HG02938 (cell line): ENCODE measurements at regions not wholly inside any gene's neighbourhood (a gene's known extent, or its start where the extent isn't known, plus 50 kb on each side); places are given as distances from the start of the nearest gene placed in this dataset.

Source experiments
- ATAC-seq: cut with Tn5 transposase; IDR thresholded peaks from one replicate; pipeline ENCODE4 v1.9.1; 2021; ENCODE audit warnings: mild to moderate bottlenecking, moderate library complexity; ENCODE audit not compliant: unreplicated experiment

DNA sequence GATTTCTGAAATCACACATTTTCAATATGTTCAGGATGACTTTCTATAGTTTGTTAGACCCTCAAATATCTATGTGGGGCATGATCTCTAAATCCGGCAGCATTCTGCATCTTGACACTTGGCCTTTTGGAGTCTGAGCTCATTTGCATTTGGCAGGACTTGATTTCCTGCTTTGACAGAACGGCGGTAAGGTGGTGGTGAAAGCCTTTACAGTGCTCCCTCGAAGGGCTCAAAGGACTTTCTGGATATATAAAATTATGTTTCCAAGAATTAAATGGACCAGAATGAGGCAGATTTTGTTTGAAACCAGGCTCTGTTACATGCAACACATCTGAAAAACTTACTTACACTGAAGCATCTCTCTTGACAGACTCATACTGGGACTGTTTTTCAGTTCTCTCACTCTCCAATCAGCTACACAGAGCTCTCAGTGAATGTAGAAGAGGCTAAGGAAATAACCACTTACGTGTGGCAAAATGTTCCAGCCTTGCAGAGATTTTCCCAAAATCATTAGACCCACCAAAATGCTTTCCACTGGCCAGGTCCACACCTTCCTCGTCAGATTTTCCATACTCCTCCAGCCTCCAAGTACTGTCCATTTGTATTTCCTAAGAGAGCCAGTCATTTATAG, 207.2 kb downstream of the SPRY2 start:
- ATAC-seq = no peak

DNA sequence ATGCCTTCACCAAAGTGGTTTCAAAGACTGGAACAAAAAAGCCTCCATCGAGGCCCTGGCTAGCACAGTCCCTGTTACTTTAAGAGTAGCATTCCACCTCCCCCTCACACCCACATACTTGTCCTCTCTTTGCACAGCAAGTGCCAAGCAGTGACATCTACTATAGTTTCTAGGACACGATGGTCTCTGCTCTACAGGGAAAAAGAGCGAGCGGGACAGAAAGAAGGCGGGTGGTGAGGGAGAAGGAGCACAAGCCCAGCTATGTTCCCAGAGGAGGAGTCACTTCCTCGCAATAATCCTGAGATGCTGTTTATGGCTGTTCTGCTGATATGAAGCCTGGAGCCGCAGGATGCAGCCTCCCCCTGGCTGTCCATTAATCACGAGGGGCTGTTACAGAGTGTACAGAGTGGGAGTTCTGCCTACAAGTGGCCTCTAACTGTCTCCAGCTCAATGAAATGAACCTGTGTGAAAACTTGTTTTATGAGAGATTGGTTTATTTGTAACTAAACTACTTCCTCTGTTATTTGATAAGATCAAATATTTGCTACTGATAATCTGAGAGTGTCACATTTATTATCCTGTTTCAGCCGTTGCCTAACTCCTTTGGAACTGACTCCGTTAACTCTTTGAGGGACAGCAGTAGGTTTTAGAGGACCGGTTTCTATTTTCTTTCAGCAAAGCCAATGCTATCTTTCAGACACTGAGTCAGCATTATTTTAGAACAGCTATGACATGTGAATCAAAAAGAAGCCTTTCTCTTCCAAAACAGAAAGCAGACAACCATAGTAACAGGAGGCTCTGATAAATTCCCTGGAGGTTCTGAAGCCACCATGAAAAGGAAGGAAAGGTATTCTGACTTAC, 208.0 kb downstream of the SPRY2 start:
- ATAC-seq = no peak

DNA sequence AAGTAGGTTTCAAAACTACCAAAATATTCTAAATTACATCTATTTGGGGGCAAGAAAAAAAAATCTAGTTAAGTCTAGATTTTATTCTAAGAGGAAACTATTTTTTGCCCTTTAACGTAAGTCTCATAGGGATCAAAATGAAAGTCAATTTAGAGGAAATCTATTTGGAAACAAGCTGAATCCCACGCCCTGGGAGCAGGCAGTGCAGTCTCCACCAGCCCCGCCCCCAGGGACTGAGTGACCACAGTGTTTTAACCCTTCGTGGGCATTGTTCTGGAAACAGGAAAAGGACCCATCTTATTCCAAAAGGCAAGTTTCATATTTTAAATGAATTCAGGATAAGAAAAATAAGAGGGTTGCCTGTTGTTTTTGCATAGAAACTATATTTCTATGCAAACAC, 209.7 kb downstream of the SPRY2 start:
- no peak for ATAC-seq

DNA sequence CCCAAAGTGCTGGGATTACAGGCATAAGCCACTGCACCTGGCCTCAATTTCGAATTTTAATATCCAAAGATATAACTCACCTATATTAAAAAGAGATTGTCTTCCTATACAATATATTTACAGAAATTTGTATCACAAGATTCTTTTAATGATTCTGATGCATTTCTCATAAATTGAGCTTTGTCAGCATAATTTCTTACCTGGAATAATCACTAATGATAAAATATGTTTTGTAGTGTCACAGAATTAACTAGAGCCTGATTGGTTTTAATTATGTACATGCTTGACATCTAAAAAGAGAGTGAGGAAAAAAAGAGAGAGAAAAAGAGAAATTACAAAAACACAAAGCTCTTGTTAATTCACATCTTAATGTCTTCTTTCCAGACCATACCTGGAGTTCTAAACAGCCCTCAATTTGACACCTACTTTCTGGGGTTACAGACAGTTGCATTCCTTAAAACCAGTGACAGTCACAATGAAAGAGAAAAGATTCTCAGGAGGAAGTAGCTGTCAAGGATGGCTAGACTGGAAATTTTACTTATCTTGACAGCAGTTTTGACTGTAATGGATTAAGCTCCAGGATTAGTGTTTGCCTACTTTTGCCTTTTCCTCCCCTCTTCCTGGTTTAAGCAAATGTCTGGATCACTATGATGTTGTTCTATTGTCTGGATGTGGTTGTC, 214.4 kb downstream of the SPRY2 start:
- no peak for ATAC-seq

DNA sequence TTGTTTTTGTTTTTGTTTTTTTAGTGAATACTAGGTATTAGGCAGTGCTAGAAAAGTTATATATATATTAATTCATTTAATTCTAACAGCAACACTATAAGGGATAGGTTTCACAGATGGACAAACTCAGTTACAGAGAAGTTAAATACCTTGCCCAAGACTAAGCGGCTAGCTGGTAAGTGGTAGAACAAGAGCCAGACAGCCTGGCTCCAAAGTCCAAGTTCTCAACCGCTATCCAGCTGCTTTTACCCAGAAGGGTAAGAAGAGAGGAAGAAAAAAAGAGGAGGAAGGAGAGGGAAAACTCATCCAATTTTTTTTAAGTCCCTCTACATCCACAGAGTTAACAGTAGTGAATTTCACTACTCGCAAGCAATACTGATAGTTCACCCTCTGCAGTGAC, 217.0 kb downstream of the SPRY2 start:
- no peak for ATAC-seq

DNA sequence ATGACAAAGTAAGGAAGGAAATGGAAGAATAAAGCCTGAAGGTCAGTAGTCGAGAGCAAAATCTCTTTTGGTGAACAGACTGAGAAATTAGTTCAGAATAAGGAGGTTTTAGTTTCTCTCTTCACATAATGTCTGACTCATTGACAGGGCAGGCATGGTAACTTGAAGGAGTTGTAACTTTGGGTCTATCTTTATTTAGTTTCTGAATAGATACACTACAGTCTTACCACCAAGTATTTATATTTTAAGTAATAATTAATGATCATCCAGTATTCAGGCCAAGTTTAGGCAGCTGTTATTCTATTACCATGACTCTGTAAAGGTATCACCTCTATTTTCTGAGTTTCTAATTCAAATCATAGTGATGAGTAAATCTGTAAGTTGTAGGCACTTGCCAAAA, 219.9 kb downstream of the SPRY2 start:
- ATAC-seq = peak; percentile 57

DNA sequence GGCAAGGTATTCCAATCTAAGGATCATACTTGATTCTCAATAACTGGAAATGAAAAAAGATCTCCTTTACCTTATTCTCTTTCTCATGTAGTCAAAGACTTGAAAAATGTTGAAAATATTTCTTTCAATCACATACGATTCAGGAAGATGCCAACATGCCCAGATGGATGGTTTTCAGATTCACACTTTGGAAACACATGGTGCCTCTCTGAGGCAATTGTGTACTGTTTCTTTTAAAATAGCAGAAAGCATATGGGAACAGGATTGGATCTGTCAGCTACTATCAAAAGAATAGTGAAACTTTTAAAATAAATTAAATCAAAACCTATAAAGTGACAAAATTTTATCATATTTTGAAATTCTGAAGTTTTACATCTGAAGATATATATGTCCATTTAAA, 222.4 kb downstream of the SPRY2 start:
- no peak for ATAC-seq

DNA sequence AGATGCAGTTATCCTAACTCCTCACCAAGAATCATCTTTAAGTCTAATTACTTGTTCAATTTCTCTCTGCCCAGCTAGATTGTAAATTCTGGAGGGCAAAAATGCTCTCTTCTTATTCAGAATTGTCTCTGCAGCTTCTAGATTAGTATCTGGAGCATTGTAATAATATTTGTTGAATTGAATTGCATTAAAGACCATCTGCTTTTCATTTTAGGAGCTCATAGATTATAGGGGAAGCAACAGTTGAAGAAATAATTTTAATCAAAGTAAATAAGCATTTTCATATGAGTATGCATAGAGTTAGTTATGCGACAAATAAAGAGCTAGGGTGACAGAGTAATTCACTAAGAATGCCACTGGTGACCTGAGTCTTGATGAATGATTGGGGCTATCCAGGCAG, 222.8 kb downstream of the SPRY2 start:
- ATAC-seq = no peak

DNA sequence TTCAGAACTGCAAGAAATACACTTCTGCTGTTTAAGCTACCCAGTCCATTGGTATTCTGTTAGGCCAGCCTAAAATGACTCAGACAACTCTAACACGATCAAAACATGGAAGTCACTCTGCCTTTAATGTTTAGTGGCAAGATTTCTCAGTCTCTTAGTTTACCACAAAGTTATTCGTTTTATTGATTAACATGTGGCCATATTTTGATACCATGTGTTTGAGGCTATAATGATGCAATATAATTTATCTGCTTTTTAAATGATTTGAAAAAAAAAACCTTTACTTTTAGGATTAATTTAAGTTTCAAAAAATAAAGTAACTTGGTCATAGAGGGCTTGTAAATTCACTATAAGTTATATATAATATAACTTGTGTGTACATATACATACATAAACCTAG, 223.4 kb downstream of the SPRY2 start:
- no peak for ATAC-seq

DNA sequence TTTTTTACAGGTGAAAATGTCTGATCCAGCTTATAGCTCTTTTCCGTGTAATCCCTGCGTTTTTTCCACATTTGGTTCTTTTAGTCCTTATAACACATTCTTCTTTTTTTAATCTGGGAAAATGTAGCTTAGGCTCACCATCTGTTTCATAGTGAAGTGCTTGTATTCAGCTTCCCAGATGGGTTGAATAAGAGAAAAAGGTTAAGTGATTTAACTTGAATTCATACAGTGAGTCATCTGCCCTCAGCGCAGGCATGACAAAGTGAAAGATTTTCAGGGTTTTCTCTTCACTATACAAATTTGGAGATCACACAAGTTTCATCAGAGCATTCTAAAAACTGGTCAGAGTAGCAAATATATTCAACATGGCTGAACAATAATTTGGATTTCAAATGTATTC, 224.8 kb downstream of the SPRY2 start:
- no peak for ATAC-seq

DNA sequence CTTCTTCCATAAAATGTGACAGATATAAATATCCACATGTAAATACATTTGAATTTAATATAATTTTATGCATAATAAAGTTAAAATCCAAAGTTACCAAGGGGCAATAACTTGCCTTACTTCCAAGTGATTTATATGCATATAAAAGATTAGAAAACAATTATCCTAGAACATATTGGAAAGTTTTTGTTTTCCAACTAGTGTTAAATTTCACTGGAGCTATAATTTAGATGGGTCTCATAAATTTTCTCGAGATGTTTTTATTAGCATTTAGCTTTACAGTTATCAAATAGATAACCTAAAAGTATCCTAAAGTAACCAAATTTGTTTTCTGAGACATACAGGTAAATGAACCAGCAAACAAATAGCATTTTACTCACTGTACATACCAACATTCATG, 225.3 kb downstream of the SPRY2 start:
- no peak for ATAC-seq

DNA sequence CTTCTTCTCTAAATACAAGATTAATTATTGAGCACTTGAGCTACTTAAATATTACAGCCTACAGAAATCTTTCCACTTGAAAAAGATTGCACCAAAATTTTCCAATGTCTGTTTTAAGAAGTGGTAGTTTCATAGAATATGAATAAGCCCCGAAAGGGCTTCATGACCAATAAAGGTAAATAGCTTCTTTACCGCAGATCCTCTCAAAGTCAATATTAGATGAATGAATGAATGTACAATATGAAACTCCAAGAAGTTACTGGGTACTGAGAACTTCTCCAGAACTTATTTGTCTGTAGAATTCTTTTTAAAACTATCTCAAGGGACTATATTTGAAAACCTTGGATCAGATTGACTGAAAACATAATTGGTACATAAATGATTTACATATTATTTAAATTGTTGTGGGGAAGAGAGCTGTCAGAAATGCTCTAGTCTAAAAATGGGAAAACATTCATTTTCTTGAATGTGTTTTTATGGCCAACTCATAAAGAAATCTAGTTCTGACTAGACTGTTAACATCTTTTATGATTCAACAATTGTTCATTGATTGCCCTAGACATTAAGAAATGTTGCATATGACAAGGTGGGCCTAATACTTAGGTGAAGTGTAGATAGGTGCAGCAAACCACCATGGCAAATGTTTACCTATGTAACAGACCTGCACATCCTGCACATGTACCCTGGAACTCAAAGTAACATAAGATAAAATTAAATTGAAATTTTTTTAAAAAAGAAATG, 227.0 kb downstream of the SPRY2 start:
- no peak for ATAC-seq

DNA sequence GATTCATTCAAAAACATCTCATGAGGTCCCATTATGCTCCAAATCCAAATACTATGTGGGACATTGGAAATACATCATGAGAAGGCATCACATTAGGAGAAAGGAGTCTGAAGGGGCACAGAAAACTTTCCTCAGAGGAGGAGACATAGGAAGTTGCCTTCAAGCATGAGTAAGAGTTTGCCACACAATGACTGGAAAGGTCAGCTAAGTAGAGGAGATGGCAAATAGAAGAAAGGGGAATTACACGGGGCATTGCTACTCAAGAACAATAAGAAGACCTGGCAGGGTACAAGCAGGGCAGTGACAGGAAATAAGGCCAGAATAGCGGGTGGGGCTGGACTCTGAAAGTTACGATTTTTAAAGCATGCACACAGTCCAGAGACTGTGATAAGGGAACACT, 231.6 kb downstream of the SPRY2 start:
- no peak for ATAC-seq

DNA sequence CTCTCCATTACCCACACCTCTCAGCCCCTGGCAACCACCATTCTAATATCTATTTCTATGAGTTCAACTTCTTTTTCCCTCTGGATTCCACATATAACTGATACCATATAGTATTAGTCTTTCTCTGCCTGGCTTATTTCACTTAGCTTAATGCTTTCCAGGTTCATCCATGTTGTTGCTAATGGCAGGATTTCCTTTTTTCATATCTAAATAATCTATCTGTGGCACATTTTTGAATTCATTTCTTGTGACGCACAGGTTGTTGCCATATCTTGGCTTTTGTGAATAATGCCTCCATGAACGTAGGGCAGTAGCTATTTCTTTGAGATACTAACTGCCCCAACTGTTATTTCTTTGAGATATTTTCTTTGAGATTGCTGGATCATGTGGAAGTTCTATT, 235.6 kb downstream of the SPRY2 start:
- no peak for ATAC-seq

DNA sequence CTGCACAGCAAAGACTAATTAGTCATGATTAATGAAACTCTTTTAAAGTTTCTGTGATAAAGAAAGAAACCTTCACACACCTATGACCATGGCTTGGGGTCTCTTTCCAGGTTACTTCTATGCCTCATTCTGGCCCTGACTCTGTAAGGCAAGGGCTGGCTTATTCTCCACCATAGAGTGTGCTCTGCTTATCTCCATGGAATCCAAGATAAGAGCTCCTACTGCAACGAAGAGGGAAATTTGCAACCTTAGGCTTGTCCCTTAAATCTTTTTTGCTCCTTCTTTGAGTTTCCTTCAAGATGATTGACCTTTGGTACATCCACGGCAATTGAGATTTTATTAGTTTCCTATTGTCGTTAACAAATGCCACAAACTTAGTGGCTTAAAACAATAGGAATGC, 239.9 kb downstream of the SPRY2 start:
- no peak for ATAC-seq

DNA sequence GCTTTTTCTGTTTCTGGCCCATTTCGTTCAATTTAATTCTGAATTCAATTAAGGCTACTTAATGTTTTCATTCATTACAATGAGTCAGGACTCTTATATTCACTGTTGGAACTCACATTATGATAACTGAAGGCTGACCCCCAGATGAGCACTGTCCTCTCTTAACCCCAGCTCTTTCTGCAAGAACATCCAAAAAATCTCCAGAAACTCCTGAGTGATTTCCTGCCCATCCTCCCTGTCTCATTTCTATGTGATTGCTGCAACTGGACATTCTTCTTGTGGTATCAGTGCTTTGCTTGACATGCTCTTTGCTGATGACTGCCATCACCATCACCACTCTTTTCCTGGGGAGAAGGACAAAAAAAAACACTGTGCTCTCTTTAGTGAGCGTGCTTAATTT, 240.3 kb downstream of the SPRY2 start:
- ATAC-seq = no peak

DNA sequence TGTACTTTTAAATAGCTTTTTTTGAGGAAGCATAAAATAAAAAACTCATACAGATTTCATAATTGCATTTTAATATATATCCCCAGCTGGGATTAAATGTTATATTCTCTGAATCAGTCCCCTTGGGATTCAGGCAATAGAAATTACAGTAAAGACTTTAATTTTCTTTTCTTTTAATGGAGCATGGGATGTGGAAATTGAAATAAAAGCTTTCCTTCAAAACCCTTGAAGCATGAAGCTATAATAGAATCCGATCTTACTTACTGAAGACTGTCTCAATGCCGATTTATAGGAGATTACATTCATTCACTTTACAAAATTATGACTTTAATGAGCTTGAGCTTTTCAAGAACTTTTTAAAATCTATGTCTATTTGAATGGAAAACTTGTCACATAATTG, 243.4 kb downstream of the SPRY2 start:
- ATAC-seq = no peak

DNA sequence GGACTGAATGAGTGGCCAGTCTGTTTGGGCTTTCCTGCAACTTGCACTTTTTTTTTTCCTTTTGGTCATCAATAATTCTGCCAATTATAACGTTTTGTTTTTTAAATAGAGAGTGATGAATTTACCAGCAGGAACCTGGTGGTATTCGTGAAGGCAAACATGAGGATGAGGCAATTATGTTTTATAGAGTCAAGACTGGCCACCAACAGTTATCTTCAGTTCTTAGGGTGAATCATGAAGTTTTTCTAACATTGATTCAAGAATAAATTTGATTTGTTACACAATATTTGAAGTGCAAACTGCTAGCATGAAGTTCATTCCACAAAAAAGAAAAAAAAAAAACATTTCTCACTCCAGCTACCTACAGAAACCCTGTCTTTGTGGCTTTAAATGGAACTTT, 244.5 kb downstream of the SPRY2 start:
- ATAC-seq = no peak

DNA sequence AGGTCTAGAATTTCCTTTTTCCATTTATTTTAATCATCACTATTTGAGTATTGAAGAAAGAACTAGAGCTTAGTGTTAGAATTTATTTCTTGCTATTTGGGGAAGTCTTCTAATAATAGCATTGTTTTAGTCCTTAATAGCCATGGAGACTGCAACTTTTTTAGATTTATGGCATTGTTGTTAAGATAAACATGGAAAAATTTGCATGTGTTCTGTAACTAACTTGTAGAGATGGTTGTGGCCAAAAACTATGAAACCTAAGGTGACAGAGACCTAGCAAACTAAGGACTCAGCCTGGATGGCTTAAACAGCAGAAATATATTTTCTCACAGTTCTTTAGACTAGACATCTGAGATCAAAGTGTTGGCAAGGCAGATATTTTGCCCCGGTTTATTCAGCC, 246.4 kb downstream of the SPRY2 start:
- no peak for ATAC-seq

DNA sequence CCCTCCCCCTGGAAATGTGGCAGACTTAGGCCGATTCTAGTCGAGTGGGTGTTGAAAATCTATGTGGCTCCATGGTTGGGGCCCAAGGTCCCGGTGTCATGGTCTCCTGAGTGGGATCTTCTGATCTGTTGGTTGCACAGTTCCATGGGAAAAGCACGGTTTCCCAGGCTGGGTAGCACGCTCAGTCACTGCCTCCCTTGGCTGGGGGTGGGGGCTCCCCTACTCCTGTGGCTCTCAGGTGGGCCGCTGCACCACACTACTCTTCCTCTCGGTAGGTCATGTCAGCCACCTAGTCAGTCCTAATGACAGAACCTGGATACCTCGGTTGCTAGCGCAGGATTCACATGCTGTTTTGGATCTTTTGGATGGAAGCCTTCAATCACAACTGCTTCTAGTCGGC, 247.0 kb downstream of the SPRY2 start:
- no peak for ATAC-seq

DNA sequence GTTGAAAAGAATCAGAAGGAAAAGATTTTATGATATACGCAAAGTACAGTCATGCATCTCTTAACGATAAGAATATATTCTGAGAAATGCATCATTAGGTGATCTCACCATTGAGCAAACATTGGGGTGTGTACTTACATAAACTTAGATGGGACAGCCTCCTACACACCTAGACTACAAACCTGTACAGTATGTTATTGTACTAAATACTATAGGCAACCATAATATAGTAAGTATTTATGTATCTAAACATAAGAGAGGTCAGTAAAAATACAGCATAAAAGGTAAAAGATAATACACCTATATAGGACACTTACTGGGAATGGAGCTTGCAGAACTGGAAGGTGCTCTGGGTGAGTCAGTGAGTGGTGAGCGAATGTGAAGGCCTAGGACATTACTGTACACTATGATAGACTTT, 254.6 kb downstream of the SPRY2 start:
- ATAC-seq = no peak
